Testis (tissue), 2 donors: ENCODE measurements at regions not wholly inside any gene's neighbourhood (a gene's known extent, or its start where the extent isn't known, plus 50 kb on each side); places are given as distances from the start of the nearest gene placed in this dataset.

Experiments used
- POLR2A ChIP-seq: fragments of 450-650 bp; IDR thresholded peaks from one replicate; pipeline ENCODE4 v1.6.1; 2017; ENCODE audit warnings: antibody characterized with exemption, mild to moderate bottlenecking, moderate library complexity
- TF ChIP-seq, protein P1 (sequence below), 3 experiments: fragments of 450-650 bp in 2 of 3; fragments of 200-600 bp in 1 of 3; sonication (generic) in 1 of 3; IDR thresholded peaks; one replicate each; pipeline ENCODE4 v1.5.1; 2016 to 2019; ENCODE audit warnings: antibody characterized with exemption in 3 of 3, mild to moderate bottlenecking in 2 of 3, moderate library complexity in 1 of 3

GRCh38 chr2:121059651-121060649, 225.1 kb downstream of the TFCP2L1 start:
- TF ChIP-seq, protein P1, sequence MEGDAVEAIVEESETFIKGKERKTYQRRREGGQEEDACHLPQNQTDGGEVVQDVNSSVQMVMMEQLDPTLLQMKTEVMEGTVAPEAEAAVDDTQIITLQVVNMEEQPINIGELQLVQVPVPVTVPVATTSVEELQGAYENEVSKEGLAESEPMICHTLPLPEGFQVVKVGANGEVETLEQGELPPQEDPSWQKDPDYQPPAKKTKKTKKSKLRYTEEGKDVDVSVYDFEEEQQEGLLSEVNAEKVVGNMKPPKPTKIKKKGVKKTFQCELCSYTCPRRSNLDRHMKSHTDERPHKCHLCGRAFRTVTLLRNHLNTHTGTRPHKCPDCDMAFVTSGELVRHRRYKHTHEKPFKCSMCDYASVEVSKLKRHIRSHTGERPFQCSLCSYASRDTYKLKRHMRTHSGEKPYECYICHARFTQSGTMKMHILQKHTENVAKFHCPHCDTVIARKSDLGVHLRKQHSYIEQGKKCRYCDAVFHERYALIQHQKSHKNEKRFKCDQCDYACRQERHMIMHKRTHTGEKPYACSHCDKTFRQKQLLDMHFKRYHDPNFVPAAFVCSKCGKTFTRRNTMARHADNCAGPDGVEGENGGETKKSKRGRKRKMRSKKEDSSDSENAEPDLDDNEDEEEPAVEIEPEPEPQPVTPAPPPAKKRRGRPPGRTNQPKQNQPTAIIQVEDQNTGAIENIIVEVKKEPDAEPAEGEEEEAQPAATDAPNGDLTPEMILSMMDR (IDR thresholded peaks at IDR 0.05), result no peak
- TF ChIP-seq POLR2A, result no peak
